Stimulated activated CD4-positive, alpha-beta T cell treated with anti-CD3 and anti-CD28 coated beads, TNF-alpha, amount 100 ng/mL, for 24 hours (primary cell): ENCODE measurements at regions not wholly inside any gene's neighbourhood (a gene's known extent, or its start where the extent isn't known, plus 50 kb on each side); places are given as distances from the start of the nearest gene placed in this dataset.
"Not testable (repeated sequence)": the region's sequence is repeated elsewhere in the genome, so short reads cannot be mapped to it uniquely, and the experiment has no call there.

ENCODE experiments used
- DNase-seq, 3 experiments: peaks; one replicate each; pipeline ENCODE4 v3.0.0-alpha.2; 2020; ENCODE audit warnings: low read depth in 3 of 3

DNA sequence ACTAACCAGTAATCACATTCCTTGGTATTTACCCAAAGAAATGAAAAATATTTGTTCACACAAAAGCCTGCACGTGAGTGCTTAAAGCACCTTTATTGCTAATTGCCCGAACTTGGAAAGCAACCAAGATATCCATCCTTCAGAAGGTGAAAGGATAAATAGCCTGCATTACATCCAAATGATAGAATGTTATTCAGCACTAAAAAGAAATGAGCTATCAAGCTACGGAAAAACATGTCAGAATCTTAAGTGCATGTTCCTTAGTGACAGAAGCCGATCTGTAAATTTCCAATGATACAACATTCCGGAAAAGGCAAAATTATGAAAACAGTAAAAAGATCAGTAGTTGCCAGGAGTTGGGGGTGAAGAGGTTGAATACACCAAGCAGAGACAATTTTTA, 672.4 kb downstream of the TRIB2 start:
- DNase-seq, result not testable (repeated sequence)

DNA sequence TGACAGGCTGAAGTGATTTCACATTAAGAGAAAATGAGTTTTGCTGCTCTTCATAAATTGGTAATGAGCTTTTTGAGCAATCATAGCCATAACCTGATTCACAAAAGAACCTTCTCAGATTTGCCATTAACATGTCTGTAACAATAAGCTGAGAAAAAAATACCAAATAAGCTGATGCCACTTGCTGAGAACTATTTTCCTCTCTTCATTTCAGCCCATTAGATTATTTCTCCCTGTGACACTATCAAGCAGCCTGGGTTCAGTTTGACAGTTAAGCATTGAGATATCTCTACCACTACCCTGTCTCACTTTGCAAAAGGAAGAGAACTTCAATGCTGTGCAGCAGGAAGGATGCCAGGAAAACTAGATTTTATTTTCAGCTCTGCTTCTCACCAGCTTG, 673.9 kb downstream of the TRIB2 start:
- DNase-seq, result no peak

DNA sequence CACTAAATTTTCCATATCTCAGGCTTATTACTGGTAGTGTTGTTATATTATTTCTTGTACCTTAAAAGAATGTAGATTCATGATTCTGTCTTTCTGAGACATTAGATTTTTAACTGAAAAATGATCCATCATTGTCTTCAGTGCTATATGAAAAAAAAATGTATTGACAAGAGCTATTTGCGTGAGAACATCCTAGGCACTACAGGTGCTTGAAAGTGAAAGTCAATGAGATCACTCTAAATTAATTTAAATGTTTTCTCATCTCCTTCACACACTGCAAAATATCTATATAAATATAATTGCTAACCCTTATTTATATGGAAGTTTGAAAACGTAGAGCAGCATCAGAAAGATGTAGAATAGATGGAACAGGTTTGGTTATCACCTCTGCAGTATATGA, 684.6 kb downstream of the TRIB2 start:
- DNase-seq, result no peak

GRCh38 chr2:13413989-13414388, 697.3 kb downstream of the TRIB2 start:
- no peak for DNase-seq

DNA sequence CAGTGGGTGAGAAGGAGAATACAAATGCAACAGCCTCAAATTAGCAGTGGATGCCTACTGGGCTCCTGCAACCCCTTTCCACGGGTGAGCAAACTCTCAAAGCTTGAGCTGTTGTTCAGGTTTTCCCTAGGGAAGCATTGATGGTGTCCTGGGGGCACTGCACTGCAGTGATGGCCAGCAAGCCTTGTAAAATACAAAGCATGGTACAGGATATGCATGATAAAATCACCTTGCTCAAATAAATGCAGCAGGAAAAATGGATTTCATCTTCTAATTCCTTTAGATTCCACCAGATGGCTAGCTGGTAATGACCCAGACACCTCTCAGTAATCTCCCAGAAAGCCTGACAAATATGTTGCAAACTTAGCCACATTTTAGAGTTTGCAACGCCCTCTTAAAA, 698.2 kb downstream of the TRIB2 start:
- no peak for DNase-seq

- no peak for DNase-seq
Measured at GRCh38 chr2:13433954-13434353, 717.2 kb downstream of the TRIB2 start.

DNA sequence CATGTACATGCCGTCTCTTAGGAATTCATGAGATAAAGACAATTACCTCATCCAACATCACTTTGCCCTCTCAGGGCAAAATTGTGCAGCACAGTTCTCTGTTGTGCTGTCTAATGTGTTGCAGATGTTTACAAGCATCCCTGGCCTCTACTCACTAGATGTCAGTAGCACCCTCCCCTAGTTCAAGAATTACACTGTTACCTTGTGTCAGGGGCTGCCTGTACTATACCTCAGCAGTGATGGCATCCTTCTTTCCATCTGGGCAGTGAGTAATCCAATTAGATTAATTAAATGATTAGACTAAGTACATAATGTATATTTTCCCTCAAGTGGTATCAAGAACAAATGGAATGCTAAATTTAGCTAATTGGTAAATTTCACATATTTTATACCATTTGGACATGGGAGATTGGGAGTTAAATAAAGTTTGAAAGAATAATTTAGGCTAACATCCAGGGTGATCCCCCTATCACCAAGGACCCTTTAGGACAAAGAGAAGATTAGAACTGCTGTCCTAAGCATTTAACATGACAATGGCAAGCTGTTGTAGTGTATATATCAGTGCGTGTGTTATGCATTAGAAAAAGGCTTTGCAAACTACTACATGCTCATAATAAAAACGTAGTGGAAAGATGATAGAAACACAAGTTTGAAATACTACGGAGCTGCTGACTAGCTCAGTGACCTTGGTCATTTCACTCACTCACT, 727.0 kb downstream of the TRIB2 start:
- DNase-seq, result not testable (repeated sequence)

GRCh38 chr2:13462464-13462863, 745.7 kb downstream of the TRIB2 start:
- DNase-seq, result no peak

DNA sequence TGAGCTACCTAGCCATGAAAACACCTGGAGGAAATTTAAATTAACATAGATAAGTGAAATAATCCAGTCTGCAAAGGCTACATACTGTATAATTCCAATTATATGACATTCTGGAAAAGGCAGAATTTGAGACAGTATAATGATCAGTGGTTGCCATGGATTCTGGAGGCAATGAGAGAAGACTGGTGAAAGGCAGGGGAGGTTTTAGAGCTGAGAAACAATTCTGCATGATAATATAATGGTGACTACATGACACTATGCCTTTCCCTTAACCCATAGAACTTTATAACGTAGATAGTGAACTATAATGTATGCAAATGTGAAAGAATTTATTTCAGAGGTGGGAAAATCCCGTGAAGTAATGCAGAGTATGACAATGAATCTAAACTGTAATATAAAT, 749.3 kb downstream of the TRIB2 start:
- no peak for DNase-seq

DNA sequence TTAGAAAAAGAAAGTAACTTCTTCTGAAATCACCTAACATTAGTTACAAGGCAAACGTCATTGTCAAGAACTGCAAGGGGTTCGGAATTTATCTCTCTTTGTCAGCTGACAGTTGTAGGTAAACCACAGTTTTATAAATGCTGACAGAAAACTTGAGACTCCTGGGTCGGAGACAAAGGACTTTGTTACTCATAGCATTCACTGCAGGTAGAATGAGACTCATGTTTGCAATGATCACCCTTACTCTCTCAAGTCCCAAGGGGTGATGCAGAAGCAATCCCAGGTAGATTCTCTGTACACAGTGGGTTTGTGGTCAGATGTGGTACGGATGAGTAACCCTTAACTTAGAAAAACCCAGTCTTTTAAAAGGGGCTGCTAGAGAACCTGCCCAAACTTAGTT, 757.8 kb downstream of the TRIB2 start:
- no peak for DNase-seq

DNA sequence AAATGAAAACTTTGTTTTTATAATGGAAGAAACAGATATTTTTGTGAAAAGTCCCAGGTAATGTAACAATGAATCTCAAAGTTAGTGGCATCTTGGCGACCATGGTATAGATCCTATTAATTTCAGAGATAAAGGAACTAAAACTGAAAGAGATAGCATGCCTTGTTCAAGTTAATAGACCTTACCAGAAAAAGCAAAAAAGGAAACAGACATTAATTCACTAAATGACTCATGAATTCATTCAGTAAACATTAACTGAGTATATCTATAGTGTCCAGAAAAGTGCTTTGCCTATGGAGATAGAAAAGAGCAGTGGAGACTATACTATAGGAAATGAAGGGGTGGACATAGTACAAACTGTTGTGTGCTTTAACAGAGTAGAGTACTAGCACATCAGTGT, 763.3 kb downstream of the TRIB2 start:
- DNase-seq, result no peak

DNA sequence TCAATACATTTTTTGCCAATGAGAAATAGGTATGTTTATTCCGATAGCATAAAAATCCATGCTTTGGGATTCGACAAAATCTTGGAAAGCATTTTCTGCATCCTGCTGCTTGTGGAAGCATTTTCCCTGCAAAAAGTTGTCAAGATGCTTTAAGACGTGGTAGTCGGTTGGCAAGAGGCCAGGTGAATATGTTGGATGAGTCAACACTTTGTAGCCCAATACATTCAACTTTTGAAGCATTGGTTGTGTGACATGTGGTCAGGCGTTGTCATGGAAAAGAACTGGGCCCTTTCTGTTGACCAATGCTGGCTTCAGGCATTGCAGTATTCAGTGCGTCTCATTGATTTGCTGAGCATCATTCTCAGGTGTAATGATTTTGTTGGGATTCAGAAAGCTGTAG, 764.5 kb downstream of the TRIB2 start:
- DNase-seq, result no peak

GRCh38 chr2:13485256-13485655, 768.5 kb downstream of the TRIB2 start:
- no peak for DNase-seq

DNA sequence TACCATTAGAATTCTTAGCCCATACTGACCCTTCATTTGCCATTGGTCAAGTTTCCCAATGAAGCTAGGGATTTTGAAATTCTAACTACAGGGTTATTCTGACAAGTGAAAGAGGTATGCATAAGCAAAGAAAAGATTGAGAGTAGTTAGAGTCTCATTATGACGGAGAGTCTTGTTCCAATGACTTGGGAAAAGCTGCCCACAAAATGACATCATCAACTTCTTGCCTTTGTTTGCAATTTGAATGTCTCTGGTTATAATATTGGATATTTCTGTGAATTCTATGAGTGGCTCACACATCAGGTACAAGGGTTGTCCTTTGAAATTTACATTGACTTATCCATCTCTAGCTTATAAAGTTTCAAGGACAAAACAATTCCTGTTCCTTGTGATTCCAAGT, 772.2 kb downstream of the TRIB2 start:
- DNase-seq, result no peak

DNA sequence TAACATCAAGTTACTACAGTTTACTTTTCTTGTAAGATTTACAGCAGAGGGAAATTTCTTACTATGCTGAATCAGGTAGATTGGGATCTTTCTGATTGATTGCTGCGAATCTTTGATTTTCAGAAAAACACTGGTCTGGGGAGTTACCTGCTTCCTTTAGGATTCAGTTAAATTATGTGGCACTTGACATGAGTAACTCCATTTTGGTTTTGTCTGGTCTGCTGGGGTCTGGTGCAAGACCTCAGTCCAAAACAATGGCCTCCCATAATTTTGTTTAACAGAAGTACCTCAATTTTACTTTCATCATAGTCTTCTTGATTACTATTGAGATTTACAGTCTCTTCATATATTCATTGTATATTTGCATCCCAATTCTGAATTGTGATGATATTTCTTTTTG, 775.5 kb downstream of the TRIB2 start:
- no peak for DNase-seq

- DNase-seq, result no peak
Measured at GRCh38 chr2:13495051-13495450, 778.3 kb downstream of the TRIB2 start.

DNA sequence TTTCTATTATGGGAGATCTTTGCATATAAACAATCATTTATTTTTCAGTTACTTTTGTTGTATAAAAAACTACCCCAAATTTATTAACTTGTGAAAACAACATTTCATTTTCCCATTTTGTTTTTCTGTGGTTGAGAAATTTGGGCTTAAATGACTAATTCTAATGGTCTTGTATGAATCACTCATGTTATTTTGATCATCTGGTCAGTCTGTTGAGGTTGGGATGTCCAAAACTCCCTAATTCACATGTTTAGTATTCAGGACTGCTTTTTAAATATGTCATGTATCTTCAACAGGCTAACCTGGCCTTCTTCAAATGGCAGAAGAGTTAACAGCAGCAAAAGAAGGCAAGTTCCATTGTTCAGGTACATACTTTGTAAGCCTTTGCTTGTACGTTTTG, 788.1 kb downstream of the TRIB2 start:
- no peak for DNase-seq

DNA sequence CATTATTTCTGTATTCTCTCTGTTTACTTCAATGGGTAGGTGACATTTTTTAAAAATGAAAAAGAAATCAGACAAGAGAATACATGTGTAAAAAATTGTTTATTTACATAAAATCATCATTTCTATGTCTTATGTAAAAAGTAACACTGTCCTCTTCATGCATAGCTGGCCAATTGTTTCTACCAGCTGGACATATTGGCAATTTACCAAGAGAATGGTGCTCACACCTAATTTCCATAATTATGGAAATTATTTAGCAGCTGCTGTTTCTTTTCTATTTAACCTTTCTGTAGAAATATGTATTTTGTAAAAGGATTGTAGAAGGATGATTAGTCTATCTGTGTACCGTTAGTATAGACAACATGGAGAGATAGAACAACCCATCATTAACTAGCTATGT, 791.9 kb downstream of the TRIB2 start:
- no peak for DNase-seq

DNA sequence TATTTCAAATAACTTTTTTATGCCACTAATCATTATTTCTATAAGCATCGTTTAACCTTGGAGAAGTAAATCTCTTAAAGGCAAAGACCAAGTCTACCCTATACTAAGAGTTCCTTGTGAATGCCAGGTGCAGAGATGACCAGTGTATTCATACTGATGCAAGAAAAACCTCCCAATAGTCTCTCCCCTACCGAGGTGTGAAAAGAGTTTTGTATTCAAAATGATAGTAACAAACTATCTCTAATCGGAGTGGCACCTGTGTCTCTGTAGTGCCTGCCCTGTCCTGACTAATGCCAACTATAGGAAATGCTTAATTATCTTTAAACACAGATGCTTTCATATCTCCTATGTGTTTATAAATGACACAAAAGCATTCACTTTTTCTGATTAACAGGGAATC, 798.5 kb downstream of the TRIB2 start:
- DNase-seq, result no peak

DNA sequence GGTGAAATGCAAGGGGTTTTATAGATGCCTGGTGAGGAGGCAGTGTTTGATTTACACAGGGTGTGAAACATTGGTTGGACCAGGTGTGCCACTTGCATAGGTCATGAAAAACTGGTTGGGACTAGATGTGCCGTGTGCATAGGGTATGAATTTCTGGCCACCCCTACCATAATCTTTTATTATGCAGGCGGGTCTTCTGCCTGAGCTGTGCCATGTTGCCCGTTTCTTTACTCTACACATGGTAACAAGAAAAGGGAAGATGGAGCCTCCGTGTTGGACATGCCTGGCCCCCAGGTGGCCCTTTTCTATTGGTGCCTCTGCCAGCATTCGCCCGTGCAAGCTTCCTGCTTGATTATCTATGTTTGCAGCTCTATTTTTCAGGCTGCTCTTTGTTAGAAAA, 805.4 kb downstream of the TRIB2 start:
- DNase-seq, result no peak

DNA sequence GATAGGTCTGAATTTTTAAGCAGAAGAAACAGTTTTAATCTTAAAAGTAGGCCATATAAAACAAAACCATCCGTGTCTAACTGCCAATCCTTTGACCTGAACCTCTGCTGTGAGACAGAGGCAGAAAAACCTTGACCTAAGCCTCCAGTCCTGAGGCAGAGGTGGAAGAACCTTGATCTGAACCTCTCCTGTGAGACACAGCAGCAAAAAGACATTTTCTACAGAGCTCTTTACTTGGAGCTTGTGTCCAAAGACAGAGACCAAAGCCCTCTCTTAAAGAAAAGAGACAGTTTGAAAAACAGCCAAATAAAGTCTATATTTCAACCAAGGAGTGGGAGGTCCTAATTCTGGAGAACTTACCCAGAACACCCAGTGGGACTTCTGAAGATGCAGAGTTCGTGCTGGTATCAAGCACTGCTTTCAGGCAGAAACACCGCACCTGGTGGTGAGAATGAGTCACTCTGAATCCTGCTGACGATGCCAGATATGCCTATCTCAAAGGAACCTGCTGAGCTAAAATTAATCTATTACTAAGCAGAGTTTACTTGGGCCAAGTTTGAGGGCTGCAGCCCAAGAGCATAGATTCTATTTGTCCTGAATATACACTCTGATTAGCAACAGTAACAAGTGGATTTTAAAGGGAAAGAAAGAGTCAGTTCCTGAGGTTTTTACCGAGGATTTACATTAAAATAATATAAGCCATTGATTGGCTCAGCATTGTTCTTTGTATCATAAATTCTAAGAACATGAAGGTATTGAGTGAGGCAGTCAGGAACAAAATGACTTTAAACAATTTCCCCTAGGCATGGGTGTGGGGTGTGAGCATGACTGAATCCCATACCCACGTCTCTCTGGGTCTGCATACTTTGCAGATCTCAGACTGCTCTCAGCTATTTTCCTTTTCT, 806.4 kb downstream of the TRIB2 start:
- DNase-seq, result no peak

DNA sequence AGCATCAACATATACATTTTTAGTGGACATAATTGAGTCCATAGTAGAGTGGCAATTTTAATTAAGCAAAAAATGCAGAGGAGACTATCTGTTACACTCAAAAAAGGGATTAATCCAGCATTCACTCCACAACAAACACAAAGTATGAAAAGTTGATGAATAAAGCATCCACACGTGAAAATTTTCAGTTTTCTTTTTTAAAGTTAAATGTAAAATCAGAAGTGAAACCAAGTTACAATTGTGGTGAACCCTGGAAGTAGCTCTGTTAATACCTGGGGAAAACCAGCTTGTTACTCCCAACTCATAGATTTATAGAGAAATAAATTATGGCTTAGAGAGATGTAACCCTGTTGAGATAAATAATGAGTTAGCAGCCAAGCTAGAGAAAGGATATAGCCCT, 807.8 kb downstream of the TRIB2 start:
- DNase-seq, result no peak

- not testable (repeated sequence) for DNase-seq
Measured at GRCh38 chr2:13531735-13532410, 815.1 kb downstream of the TRIB2 start.
